ENCODE measurements at regions not wholly inside any gene's neighbourhood (a gene's known extent, or its start where the extent isn't known, plus 50 kb on each side); places are given as distances from the start of the nearest gene placed in this dataset.

DNA sequence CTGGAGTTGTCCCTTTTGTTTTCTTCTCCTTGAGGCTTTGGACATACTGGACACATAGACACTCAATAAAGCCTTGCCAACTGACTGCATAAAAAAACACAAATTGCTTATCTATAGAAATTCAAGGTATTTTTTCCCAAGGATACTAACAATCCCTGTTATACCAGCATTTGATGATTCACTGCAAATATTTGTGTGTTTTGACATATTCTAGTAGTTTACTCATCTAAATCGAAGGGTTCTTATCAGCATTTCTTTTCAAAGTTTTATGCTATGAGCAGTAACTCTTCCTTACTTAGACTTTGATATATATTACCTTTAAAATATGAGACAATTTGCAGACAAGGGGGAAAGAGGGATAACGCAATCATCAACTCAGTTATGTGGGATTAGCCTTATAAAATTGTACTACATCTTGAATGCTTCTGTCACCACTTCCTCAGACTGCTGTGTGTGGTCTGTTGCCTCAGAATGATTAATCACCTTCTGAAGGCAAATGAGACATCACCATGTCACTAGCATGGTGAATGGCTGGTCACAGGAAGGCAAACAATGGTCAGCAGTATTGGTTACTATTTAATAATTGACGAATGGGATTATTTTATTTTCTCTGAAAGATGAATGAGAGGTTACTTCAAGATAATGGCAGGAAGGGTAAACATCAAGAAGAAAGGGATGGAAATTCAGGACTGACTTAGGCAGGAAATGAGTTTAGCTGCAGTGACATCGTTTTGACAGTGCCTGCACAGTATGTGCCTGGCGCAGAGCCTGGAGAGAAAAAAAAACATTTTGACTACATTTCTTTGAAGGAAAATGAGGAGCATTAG lies 544.3 kb upstream of the CNKSR2 start:
- no peaks in the 10 kb centered on the region for H3K9me3 Mint-ChIP-seq
- no peaks in the 10 kb centered on the region for H3K36me3 Mint-ChIP-seq (ENCODE audit: low read depth)
- H3K4me3 Mint-ChIP-seq (ENCODE audit: low read depth) = no peak overlapping the region
- H3K27ac Mint-ChIP-seq = no peak overlapping the region
- H3K27me3 Mint-ChIP-seq (ENCODE audit: low read depth) = no peaks in the 10 kb centered on the region
- DNase-seq (ENCODE audit: low spot score) = no peak
- intact Hi-C loops (cut with micrococcal nuclease) = no loop called here
- no peaks in the 10 kb centered on the region for H3K4me1 Mint-ChIP-seq (ENCODE audit: low read depth)

DNA sequence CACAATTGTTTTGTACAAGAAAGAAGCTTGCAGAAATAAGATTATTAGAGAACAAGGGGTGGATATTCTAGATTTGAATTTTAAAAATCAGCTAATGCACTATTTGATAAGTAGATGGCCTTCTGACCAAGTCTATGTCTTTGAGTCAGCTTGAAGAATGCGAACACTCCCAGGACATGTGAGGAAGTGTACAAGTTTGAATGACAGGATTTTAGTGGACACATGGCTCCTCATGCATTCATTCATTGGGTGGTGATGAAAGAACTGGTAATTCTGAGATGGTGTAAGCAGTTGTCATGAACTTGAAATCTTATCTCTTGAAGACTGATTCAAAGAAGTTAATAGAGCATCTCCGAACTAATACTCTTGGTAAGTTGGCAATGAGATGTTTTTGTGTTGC lies 548.2 kb upstream of the CNKSR2 start:
- Mint-ChIP-seq H3K4me1 (ENCODE audit: low read depth) (no peaks in the 10 kb centered on the region), H3K27me3 (ENCODE audit: low read depth) (no peaks in the 10 kb centered on the region), H3K4me3 (ENCODE audit: low read depth) (no peak overlapping the region), H3K27ac (no peak overlapping the region), H3K9me3 (no peaks in the 10 kb centered on the region), H3K36me3 (ENCODE audit: low read depth) (no peaks in the 10 kb centered on the region)
- DNase-seq (ENCODE audit: low spot score) = no peak
- intact Hi-C loops (cut with micrococcal nuclease) = no loop called here

GRCh38 chrX:20803971-20804370 lies 537.3 kb upstream of the RPS6KA3 start:
- no peak overlapping the region for H3K4me3 Mint-ChIP-seq (ENCODE audit: low read depth)
- DNase-seq (ENCODE audit: low spot score) = no peak
- intact Hi-C loops (cut with micrococcal nuclease) = no loop called here
- no peak overlapping the region for H3K27ac Mint-ChIP-seq
- H3K9me3 Mint-ChIP-seq = peaks cover 6% of the 10 kb centered on the region
- no peaks in the 10 kb centered on the region for H3K4me1 Mint-ChIP-seq (ENCODE audit: low read depth)
- no peaks in the 10 kb centered on the region for H3K36me3 Mint-ChIP-seq (ENCODE audit: low read depth)
- H3K27me3 Mint-ChIP-seq (ENCODE audit: low read depth) = no peaks in the 10 kb centered on the region

GRCh38 chrX:20802036-20802435 lies 535.3 kb upstream of the RPS6KA3 start:
- Mint-ChIP-seq H3K27ac (no peak overlapping the region), H3K36me3 (ENCODE audit: low read depth) (no peaks in the 10 kb centered on the region), H3K27me3 (ENCODE audit: low read depth) (no peaks in the 10 kb centered on the region), H3K9me3 (peaks cover 6% of the 10 kb centered on the region), H3K4me1 (ENCODE audit: low read depth) (no peaks in the 10 kb centered on the region), H3K4me3 (ENCODE audit: low read depth) (no peak overlapping the region)
- intact Hi-C loops (cut with micrococcal nuclease) = no loop called here
- no peak for DNase-seq (ENCODE audit: low spot score)

GRCh38 chrX:20796450-20796849 lies 529.7 kb upstream of the RPS6KA3 start:
- Mint-ChIP-seq H3K27ac (no peak overlapping the region), H3K36me3 (ENCODE audit: low read depth) (no peaks in the 10 kb centered on the region), H3K27me3 (ENCODE audit: low read depth) (no peaks in the 10 kb centered on the region), H3K4me1 (ENCODE audit: low read depth) (no peaks in the 10 kb centered on the region), H3K4me3 (ENCODE audit: low read depth) (no peak overlapping the region), H3K9me3 (peaks cover 6% of the 10 kb centered on the region)
- intact Hi-C loops (cut with micrococcal nuclease) = no loop called here
- DNase-seq (ENCODE audit: low spot score) = no peak

- H3K4me1 Mint-ChIP-seq (ENCODE audit: low read depth) = no peaks in the 10 kb centered on the region
- intact Hi-C loops (cut with micrococcal nuclease) = no loop called here
- no peak overlapping the region for H3K4me3 Mint-ChIP-seq (ENCODE audit: low read depth)
- no peak for DNase-seq (ENCODE audit: low spot score)
- no peaks in the 10 kb centered on the region for H3K27me3 Mint-ChIP-seq (ENCODE audit: low read depth)
- H3K27ac Mint-ChIP-seq = no peak overlapping the region
- no peaks in the 10 kb centered on the region for H3K9me3 Mint-ChIP-seq
- no peaks in the 10 kb centered on the region for H3K36me3 Mint-ChIP-seq (ENCODE audit: low read depth)
Observed at GRCh38 chrX:20789103-20789502, 522.4 kb upstream of the RPS6KA3 start.

DNA sequence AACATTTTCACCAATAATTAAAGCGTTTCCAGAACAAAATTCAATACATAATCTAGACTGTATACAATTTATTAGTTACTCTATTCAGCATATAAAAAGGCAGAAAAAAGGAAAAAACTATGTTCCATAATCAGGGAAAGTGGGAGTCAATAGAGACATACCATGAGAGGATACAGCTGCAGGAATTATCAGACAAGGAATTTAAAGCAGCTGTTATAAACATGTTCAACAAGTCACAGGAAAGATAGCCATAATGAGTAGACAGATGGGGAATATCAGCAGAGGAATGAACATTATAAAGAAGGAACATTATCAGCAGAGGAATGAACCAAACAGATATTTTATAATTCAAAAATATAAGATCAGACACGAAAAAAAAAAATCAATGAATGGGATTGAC lies 500.6 kb upstream of the RPS6KA3 start:
- intact Hi-C loops (cut with micrococcal nuclease) = no loop called here
- Mint-ChIP-seq H3K4me3 (ENCODE audit: low read depth) (no peak overlapping the region), H3K36me3 (ENCODE audit: low read depth) (no peaks in the 10 kb centered on the region), H3K27ac (no peak overlapping the region), H3K9me3 (no peaks in the 10 kb centered on the region), H3K27me3 (ENCODE audit: low read depth) (no peaks in the 10 kb centered on the region), H3K4me1 (ENCODE audit: low read depth) (no peaks in the 10 kb centered on the region)
- no peak for DNase-seq (ENCODE audit: low spot score)

DNA sequence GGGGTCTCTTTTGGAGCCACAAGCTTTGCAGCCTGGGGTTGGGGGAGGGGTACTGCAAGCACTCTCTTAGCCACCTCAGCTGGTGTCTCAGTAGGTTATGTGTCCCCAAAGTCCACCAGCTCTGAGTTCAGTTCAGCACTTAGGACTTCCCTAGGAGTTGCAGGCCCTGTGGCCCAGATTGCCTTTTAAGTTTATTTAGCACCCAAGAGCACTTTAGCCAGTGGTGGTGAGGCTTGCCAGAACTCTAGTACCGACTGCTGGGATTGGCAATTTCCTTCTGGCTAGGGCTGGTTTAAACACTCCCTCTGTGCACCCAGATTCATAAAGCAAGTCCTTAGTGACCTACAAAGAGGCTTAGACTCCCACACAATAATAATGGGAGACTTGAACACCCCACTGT lies 489.9 kb upstream of the RPS6KA3 start:
- Mint-ChIP-seq H3K36me3 (ENCODE audit: low read depth) (no peaks in the 10 kb centered on the region), H3K4me1 (ENCODE audit: low read depth) (no peaks in the 10 kb centered on the region), H3K27me3 (ENCODE audit: low read depth) (no peaks in the 10 kb centered on the region), H3K27ac (no peak overlapping the region), H3K9me3 (no peaks in the 10 kb centered on the region), H3K4me3 (ENCODE audit: low read depth) (no peak overlapping the region)
- intact Hi-C loops (cut with micrococcal nuclease) = no loop called here
- DNase-seq (ENCODE audit: low spot score) = no peak

GRCh38 chrX:20753076-20753475 lies 486.4 kb upstream of the RPS6KA3 start:
- no peak overlapping the region for H3K4me3 Mint-ChIP-seq (ENCODE audit: low read depth)
- intact Hi-C loops (cut with micrococcal nuclease) = no loop called here
- H3K4me1 Mint-ChIP-seq (ENCODE audit: low read depth) = no peaks in the 10 kb centered on the region
- DNase-seq (ENCODE audit: low spot score) = no peak
- H3K27ac Mint-ChIP-seq = no peak overlapping the region
- no peaks in the 10 kb centered on the region for H3K27me3 Mint-ChIP-seq (ENCODE audit: low read depth)
- no peaks in the 10 kb centered on the region for H3K36me3 Mint-ChIP-seq (ENCODE audit: low read depth)
- no peaks in the 10 kb centered on the region for H3K9me3 Mint-ChIP-seq

- no peak overlapping the region for H3K27ac Mint-ChIP-seq
- DNase-seq (ENCODE audit: low spot score) = no peak
- H3K27me3 Mint-ChIP-seq (ENCODE audit: low read depth) = no peaks in the 10 kb centered on the region
- no peak overlapping the region for H3K4me3 Mint-ChIP-seq (ENCODE audit: low read depth)
- no peaks in the 10 kb centered on the region for H3K36me3 Mint-ChIP-seq (ENCODE audit: low read depth)
- intact Hi-C loops (cut with micrococcal nuclease) = no loop called here
- H3K4me1 Mint-ChIP-seq (ENCODE audit: low read depth) = no peaks in the 10 kb centered on the region
- no peaks in the 10 kb centered on the region for H3K9me3 Mint-ChIP-seq
Observed at GRCh38 chrX:20746690-20747089, 480.0 kb upstream of the RPS6KA3 start.

DNA sequence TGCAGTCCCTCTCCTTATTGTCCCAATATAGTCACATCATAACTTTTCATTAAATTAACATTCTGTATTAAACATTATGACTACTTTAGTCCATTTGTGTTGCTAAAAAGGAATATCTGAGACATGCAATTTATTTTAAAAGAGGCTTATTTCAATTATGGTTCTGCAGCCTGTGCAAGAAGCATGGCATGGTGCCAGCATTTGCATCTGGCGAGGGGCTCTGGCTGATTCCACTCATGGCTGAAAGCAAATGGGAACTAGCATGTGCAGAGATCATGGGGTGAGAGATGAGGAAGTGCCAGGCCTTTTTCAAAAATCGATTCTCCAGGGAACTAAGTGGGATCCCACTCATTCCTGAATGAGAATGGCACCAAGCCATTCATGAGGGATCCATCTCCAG lies 476.3 kb upstream of the RPS6KA3 start:
- no peaks in the 10 kb centered on the region for H3K4me1 Mint-ChIP-seq (ENCODE audit: low read depth)
- DNase-seq (ENCODE audit: low spot score) = no peak
- no peaks in the 10 kb centered on the region for H3K9me3 Mint-ChIP-seq
- H3K36me3 Mint-ChIP-seq (ENCODE audit: low read depth) = no peaks in the 10 kb centered on the region
- no peak overlapping the region for H3K4me3 Mint-ChIP-seq (ENCODE audit: low read depth)
- H3K27ac Mint-ChIP-seq = no peak overlapping the region
- no peaks in the 10 kb centered on the region for H3K27me3 Mint-ChIP-seq (ENCODE audit: low read depth)
- intact Hi-C loops (cut with micrococcal nuclease) = no loop called here

DNA sequence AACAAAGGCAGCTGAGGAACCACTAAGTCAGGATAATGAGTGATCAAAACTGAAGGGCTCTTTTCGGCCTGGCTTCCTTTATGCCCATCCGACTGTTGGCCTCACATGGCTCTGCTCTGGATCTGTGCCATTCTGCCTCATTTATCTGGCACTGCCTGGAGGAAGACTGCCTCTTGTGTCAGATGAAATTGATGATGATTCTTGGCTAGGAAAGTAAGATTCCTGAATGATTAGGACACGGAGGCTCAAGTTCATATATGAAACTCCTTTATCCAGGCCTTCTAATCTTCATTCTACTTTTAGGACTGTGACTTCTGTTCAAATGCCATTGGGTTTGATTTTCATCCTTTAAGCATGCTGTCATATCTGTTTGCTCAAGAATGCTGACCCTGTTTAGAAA lies 475.4 kb upstream of the RPS6KA3 start:
- no peak overlapping the region for H3K4me3 Mint-ChIP-seq (ENCODE audit: low read depth)
- no peaks in the 10 kb centered on the region for H3K36me3 Mint-ChIP-seq (ENCODE audit: low read depth)
- no peaks in the 10 kb centered on the region for H3K9me3 Mint-ChIP-seq
- no peaks in the 10 kb centered on the region for H3K4me1 Mint-ChIP-seq (ENCODE audit: low read depth)
- no peak for DNase-seq (ENCODE audit: low spot score)
- H3K27me3 Mint-ChIP-seq (ENCODE audit: low read depth) = no peaks in the 10 kb centered on the region
- no peak overlapping the region for H3K27ac Mint-ChIP-seq
- intact Hi-C loops (cut with micrococcal nuclease) = no loop called here

DNA sequence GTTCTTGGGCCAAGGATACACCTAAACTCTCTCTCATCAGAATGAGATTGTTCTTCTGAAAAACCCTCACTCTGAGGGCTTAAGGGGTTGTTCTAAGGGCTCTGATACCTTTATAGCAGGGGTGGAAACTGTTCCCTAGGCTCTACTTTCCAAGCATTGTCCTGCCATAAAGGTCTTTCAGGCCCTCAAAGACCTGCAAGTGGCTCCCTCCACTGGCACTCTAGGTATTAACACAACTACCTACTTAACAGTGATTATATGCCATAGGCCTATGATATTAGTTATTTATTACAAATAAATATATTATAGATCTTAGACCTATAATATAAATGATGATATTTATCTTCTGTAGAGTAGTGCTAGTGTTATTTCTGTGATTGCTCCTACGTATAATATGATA lies 473.7 kb upstream of the RPS6KA3 start:
- intact Hi-C loops (cut with micrococcal nuclease) = no loop called here
- Mint-ChIP-seq H3K4me3 (ENCODE audit: low read depth) (no peak overlapping the region), H3K27ac (no peak overlapping the region), H3K27me3 (ENCODE audit: low read depth) (peaks cover 2% of the 10 kb centered on the region), H3K4me1 (ENCODE audit: low read depth) (no peaks in the 10 kb centered on the region), H3K9me3 (no peaks in the 10 kb centered on the region), H3K36me3 (ENCODE audit: low read depth) (no peaks in the 10 kb centered on the region)
- DNase-seq (ENCODE audit: low spot score) = no peak

All from activated T-helper 2 cell treated with anti-CD3 and anti-CD28 coated beads, Interferon-gamma antibody, Interleukin-2, Interleukin-4, amounts not matched to agents 10 μg/mL and 5 μg/mL and 100 μg/mL, durations not matched to agents 14 hours and 24 hours and 36 hours (primary cell).